ENCODE measurements at regions not wholly inside any gene's neighbourhood (a gene's known extent, or its start where the extent isn't known, plus 50 kb on each side); places are given as distances from the start of the nearest gene placed in this dataset.

DNA sequence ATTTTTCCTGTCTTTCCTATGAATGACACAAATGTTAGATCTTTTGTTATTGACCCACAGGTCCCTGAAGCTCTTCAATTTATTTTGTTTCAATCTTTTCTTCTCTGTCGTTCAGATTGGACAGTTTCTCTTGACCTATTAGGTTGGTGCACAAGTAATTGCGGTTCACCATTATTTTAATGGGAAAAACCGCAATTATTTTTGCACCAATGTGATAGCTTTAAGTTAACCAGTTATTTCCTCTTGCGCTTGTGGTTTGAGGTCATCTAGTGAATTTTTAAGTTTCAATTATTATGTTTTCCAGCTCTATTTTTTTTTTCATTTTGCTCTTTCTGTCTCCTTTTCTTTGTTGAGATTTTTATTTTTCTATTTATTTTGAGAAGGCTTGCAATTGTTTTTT, 399.2 kb downstream of the INHBA start:
- no peaks in the 10 kb centered on the region for H3K27me3 ChIP-seq (ENCODE audit: insufficient read depth)
- H3K9me2 ChIP-seq = no peaks in the 10 kb centered on the region
- no peak overlapping the region for H2AFZ ChIP-seq (ENCODE audit: low read depth)
- POLR2A ChIA-PET = no interaction called here
- CTCF ChIA-PET = interaction anchor here (0.6 to 0.9 kb wide), 2 partner anchors 10 to 1541 kb away, joined by 3 read pairs; no protein-coding TSS in a partner anchor
- H3K4me3 ChIP-seq (ENCODE audit: low read depth in 2 of 2, low read length in 1 of 2) = no peak overlapping the region
- WGBS (ENCODE audit: low lambda C conversion rate) = 79% methylated on average over 4 of the region's 4 CpGs
- no peaks in the 10 kb centered on the region for H3K36me3 ChIP-seq (replicated peaks in 1 of 2; ENCODE audit: control insufficient read depth in 1 of 2, insufficient read depth in 2 of 2, low read length in 1 of 2)
- H3K4me2 ChIP-seq = no peak overlapping the region
- DNase-seq = no peak
- no peak overlapping the region for H3K27ac ChIP-seq (ENCODE audit: low read depth in 2 of 2, low read length in 1 of 2)
- peaks cover 0 to 3% of the 10 kb centered on the region in 2 experiments; a peak in 2 of 4 replicates for H3K4me1 ChIP-seq (ENCODE audit: control insufficient read depth in 1 of 2, insufficient read depth in 2 of 2, low read depth in 1 of 2, low read length in 1 of 2)
- H3K79me2 ChIP-seq (ENCODE audit: insufficient read depth) = no peaks in the 10 kb centered on the region
- H4K20me1 ChIP-seq (ENCODE audit: insufficient read depth) = no peaks in the 10 kb centered on the region
- H3F3A ChIP-seq (replicated peaks; ENCODE audit: insufficient read depth) = no peaks in the 10 kb centered on the region
- TF ChIP-seq SMC3 (IDR thresholded peaks at IDR 0.05; ENCODE audit: low read depth, low read length) = no peak
- TF ChIP-seq RCOR1 (IDR thresholded peaks at IDR 0.05; ENCODE audit: low read length) = no peak
- no peak for TF ChIP-seq TCF12 (IDR thresholded peaks at IDR 0.05)
- no peak for TF ChIP-seq SIN3A (IDR thresholded peaks at IDR 0.05; ENCODE audit: borderline replicate concordance, low read depth, low read length)
- no peak for TF ChIP-seq CHD2 (IDR thresholded peaks at IDR 0.05; ENCODE audit: low read length, partially characterized antibody)
- TF ChIP-seq TAF1 (IDR thresholded peaks at IDR 0.05; ENCODE audit: borderline replicate concordance, low read depth, low read length) = no peak
- TF ChIP-seq FOSL2 (IDR thresholded peaks at IDR 0.05; ENCODE audit: borderline replicate concordance, low read depth) = no peak
- TF ChIP-seq POLR2AphosphoS5 (IDR thresholded peaks at IDR 0.05; ENCODE audit: low read depth, low read length) = no peak
- TF ChIP-seq, protein P1, sequence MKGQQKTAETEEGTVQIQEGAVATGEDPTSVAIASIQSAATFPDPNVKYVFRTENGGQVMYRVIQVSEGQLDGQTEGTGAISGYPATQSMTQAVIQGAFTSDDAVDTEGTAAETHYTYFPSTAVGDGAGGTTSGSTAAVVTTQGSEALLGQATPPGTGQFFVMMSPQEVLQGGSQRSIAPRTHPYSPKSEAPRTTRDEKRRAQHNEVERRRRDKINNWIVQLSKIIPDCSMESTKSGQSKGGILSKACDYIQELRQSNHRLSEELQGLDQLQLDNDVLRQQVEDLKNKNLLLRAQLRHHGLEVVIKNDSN (IDR thresholded peaks at IDR 0.05; ENCODE audit: borderline replicate concordance, low read depth) = no peak
- TF ChIP-seq JUND (IDR thresholded peaks at IDR 0.05) = no peak
- no peak for TF ChIP-seq MXI1 (IDR thresholded peaks at IDR 0.05; ENCODE audit: low read depth, low read length)
- TF ChIP-seq, protein P2, sequence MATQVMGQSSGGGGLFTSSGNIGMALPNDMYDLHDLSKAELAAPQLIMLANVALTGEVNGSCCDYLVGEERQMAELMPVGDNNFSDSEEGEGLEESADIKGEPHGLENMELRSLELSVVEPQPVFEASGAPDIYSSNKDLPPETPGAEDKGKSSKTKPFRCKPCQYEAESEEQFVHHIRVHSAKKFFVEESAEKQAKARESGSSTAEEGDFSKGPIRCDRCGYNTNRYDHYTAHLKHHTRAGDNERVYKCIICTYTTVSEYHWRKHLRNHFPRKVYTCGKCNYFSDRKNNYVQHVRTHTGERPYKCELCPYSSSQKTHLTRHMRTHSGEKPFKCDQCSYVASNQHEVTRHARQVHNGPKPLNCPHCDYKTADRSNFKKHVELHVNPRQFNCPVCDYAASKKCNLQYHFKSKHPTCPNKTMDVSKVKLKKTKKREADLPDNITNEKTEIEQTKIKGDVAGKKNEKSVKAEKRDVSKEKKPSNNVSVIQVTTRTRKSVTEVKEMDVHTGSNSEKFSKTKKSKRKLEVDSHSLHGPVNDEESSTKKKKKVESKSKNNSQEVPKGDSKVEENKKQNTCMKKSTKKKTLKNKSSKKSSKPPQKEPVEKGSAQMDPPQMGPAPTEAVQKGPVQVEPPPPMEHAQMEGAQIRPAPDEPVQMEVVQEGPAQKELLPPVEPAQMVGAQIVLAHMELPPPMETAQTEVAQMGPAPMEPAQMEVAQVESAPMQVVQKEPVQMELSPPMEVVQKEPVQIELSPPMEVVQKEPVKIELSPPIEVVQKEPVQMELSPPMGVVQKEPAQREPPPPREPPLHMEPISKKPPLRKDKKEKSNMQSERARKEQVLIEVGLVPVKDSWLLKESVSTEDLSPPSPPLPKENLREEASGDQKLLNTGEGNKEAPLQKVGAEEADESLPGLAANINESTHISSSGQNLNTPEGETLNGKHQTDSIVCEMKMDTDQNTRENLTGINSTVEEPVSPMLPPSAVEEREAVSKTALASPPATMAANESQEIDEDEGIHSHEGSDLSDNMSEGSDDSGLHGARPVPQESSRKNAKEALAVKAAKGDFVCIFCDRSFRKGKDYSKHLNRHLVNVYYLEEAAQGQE (IDR thresholded peaks at IDR 0.05; ENCODE audit: low read depth, low read length) = no peak
- no peak for TF ChIP-seq GABPA (IDR thresholded peaks at IDR 0.05; ENCODE audit: low read depth)
- no peak for TF ChIP-seq RAD21 (IDR thresholded peaks at IDR 0.05; ENCODE audit: low read length)
- no peak for TF ChIP-seq MEF2A (IDR thresholded peaks at IDR 0.05; ENCODE audit: borderline replicate concordance, low read depth)
- TF ChIP-seq, protein P3, sequence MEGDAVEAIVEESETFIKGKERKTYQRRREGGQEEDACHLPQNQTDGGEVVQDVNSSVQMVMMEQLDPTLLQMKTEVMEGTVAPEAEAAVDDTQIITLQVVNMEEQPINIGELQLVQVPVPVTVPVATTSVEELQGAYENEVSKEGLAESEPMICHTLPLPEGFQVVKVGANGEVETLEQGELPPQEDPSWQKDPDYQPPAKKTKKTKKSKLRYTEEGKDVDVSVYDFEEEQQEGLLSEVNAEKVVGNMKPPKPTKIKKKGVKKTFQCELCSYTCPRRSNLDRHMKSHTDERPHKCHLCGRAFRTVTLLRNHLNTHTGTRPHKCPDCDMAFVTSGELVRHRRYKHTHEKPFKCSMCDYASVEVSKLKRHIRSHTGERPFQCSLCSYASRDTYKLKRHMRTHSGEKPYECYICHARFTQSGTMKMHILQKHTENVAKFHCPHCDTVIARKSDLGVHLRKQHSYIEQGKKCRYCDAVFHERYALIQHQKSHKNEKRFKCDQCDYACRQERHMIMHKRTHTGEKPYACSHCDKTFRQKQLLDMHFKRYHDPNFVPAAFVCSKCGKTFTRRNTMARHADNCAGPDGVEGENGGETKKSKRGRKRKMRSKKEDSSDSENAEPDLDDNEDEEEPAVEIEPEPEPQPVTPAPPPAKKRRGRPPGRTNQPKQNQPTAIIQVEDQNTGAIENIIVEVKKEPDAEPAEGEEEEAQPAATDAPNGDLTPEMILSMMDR (IDR thresholded peaks at IDR 0.05) = no peak
- TF ChIP-seq FOXM1 (IDR thresholded peaks at IDR 0.05; ENCODE audit: low read depth) = no peak
- TF ChIP-seq, protein P4, sequence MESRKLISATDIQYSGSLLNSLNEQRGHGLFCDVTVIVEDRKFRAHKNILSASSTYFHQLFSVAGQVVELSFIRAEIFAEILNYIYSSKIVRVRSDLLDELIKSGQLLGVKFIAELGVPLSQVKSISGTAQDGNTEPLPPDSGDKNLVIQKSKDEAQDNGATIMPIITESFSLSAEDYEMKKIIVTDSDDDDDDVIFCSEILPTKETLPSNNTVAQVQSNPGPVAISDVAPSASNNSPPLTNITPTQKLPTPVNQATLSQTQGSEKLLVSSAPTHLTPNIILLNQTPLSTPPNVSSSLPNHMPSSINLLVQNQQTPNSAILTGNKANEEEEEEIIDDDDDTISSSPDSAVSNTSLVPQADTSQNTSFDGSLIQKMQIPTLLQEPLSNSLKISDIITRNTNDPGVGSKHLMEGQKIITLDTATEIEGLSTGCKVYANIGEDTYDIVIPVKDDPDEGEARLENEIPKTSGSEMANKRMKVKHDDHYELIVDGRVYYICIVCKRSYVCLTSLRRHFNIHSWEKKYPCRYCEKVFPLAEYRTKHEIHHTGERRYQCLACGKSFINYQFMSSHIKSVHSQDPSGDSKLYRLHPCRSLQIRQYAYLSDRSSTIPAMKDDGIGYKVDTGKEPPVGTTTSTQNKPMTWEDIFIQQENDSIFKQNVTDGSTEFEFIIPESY (IDR thresholded peaks at IDR 0.05; ENCODE audit: borderline replicate concordance, low read depth) = no peak
- no peak for TF ChIP-seq FOXJ3 (CRISPR knock-in tag; IDR thresholded peaks at IDR 0.05)
- no peaks in the 10 kb centered on the region for H3K9me3 ChIP-seq
- no peak overlapping the region for H3K9ac ChIP-seq

Data from SK-N-SH (cell line).